Mesendoderm (in vitro differentiated cells): ENCODE measurements at regions not wholly inside any gene's neighbourhood (a gene's known extent, or its start where the extent isn't known, plus 50 kb on each side); places are given as distances from the start of the nearest gene placed in this dataset.
"Not testable (repeated sequence)": the region's sequence is repeated elsewhere in the genome, so short reads cannot be mapped to it uniquely, and the experiment has no call there.

ENCODE experiments used
- DNase-seq: peaks from one replicate; pipeline ENCODE4 v3.0.0; 2013
- H2AK5ac ChIP-seq: 2 replicates; pipeline ENCODE4 v1.6.1; 2013; ENCODE audit warnings: low read length, inconsistent platforms
- H2BK120ac ChIP-seq: 2 replicates; pipeline ENCODE4 v1.6.1; 2013; ENCODE audit warnings: low read depth, mild to moderate bottlenecking, low read length, moderate library complexity, mixed read lengths
- H2BK15ac ChIP-seq: replicated peaks from 2 replicates; pipeline ENCODE4 v1.6.1; 2013; ENCODE audit warnings: low read depth, mild to moderate bottlenecking, moderate library complexity
- H2BK5ac ChIP-seq: 2 replicates; pipeline ENCODE4 v1.6.1; 2013; ENCODE audit warnings: low read length, inconsistent platforms
- H3K18ac ChIP-seq: 2 replicates; pipeline ENCODE4 v1.6.1; 2013; ENCODE audit warnings: mild to moderate bottlenecking, low read length, mixed read lengths
- H3K23ac ChIP-seq: one replicate; pipeline ENCODE4 v1.6.1; 2013; ENCODE audit warnings: low read length
- H3K27ac ChIP-seq: 2 replicates; pipeline ENCODE4 v1.5.1; 2013; ENCODE audit warnings: low read depth, mild to moderate bottlenecking, inconsistent platforms, low read length, moderate library complexity
- H3K27me3 ChIP-seq: 2 replicates; pipeline ENCODE4 v1.6.1; 2013; ENCODE audit warnings: low read length, control low read depth, mild to moderate bottlenecking, inconsistent platforms; ENCODE audit not compliant: insufficient read depth, poor library complexity
- H3K36me3 ChIP-seq: 2 replicates; pipeline ENCODE4 v1.6.1; 2013; ENCODE audit warnings: low read length, inconsistent platforms; ENCODE audit not compliant: control insufficient read depth, insufficient read depth
- H3K4ac ChIP-seq: one replicate; pipeline ENCODE4 v1.6.1; 2013; ENCODE audit warnings: low read depth, mild to moderate bottlenecking, low read length, moderate library complexity
- H3K4me1 ChIP-seq: 2 replicates; pipeline ENCODE4 v1.6.1; 2013; ENCODE audit warnings: low read depth, low read length, inconsistent platforms; ENCODE audit not compliant: control insufficient read depth
- H3K4me2 ChIP-seq: 2 replicates; pipeline ENCODE4 v1.6.1; 2013; ENCODE audit warnings: low read length
- H3K4me3 ChIP-seq: 2 replicates; pipeline ENCODE4 v1.5.1; 2013; ENCODE audit warnings: mild to moderate bottlenecking, low read length
- H3K56ac ChIP-seq: one replicate; pipeline ENCODE4 v1.6.1; 2013; ENCODE audit warnings: low read length
- H3K79me1 ChIP-seq: 2 replicates; pipeline ENCODE4 v1.6.1; 2013; ENCODE audit warnings: low read length, inconsistent platforms
- H3K79me2 ChIP-seq: 2 replicates; pipeline ENCODE4 v1.6.1; 2013; ENCODE audit warnings: mild to moderate bottlenecking, low read length; ENCODE audit not compliant: control insufficient read depth, insufficient read depth
- H3K9ac ChIP-seq: 2 replicates; pipeline ENCODE4 v1.6.1; 2013; ENCODE audit warnings: low read length, inconsistent platforms
- H4K5ac ChIP-seq: one replicate; pipeline ENCODE4 v1.6.1; 2013; ENCODE audit warnings: low read length
- H4K8ac ChIP-seq: one replicate; pipeline ENCODE4 v1.6.1; 2013; ENCODE audit warnings: low read depth, mild to moderate bottlenecking, control low read depth, low read length, moderate library complexity
- WGBS: extraction: QIAGEN DNeasy Blood & Tissue Kit; methylation state at CpG from one replicate; pipeline ENCODE4 v1.1.7; 2013; ENCODE audit warnings: low lambda C conversion rate, missing lambda C conversion rate; ENCODE audit not compliant: insufficient coverage; ENCODE audit errors: extremely low coverage; 5-methylcytosine and 5-hydroxymethylcytosine counted together

GRCh38 chr3:185306286-185306685 lies 52.4 kb upstream of the EHHADH start:
- H2BK5ac ChIP-seq, H3K79me2 ChIP-seq, H3K79me1 ChIP-seq, H3K36me3 ChIP-seq, H3K4me3 ChIP-seq, H3K4me2 ChIP-seq, H3K27me3 ChIP-seq, H2BK120ac ChIP-seq, H4K5ac ChIP-seq, H3K4ac ChIP-seq, H2BK15ac ChIP-seq, H4K8ac ChIP-seq, H3K27ac ChIP-seq, H2AK5ac ChIP-seq, H3K4me1 ChIP-seq, H3K23ac ChIP-seq, DNase-seq, H3K56ac ChIP-seq, H3K18ac ChIP-seq, H3K9ac ChIP-seq: not testable (repeated sequence)

- H2BK5ac ChIP-seq: no peak overlapping the region
- H3K56ac ChIP-seq: no peak overlapping the region
- no peaks in the 10 kb centered on the region for H3K79me2 ChIP-seq
- H3K4me2 ChIP-seq: no peak overlapping the region
- H2BK15ac ChIP-seq: no peak overlapping the region
- no peak overlapping the region for H4K8ac ChIP-seq
- H3K27ac ChIP-seq: no peak overlapping the region
- H3K9ac ChIP-seq: no peak overlapping the region
- no peaks in the 10 kb centered on the region for H3K4me1 ChIP-seq
- no peaks in the 10 kb centered on the region for H3K79me1 ChIP-seq
- H2AK5ac ChIP-seq: no peak overlapping the region
- no peaks in the 10 kb centered on the region for H3K36me3 ChIP-seq
- H2BK120ac ChIP-seq: no peak overlapping the region
- DNase-seq: no peak
- H3K18ac ChIP-seq: no peak overlapping the region
- H3K4ac ChIP-seq: no peak overlapping the region
- H3K4me3 ChIP-seq: no peak overlapping the region
- no peak overlapping the region for H4K5ac ChIP-seq
- H3K27me3 ChIP-seq: no peaks in the 10 kb centered on the region
- no CpG with 5 or more reads among the region's 3 CpGs for WGBS
- no peak overlapping the region for H3K23ac ChIP-seq
These were observed 53.0 kb upstream of the EHHADH start for GRCh38 chr3:185306847-185307246.

GRCh38 chr3:185308126-185308754 lies 54.4 kb upstream of the EHHADH start:
- Histone ChIP-seq H3K4me2 (no peak overlapping the region), H2BK15ac (no peak overlapping the region), H4K8ac (no peak overlapping the region), H3K4me3 (no peak overlapping the region), H3K4ac (no peak overlapping the region), H2AK5ac (no peak overlapping the region), H3K4me1 (no peaks in the 10 kb centered on the region), H4K5ac (no peak overlapping the region), H3K9ac (no peak overlapping the region), H3K18ac (no peak overlapping the region), H3K79me1 (no peaks in the 10 kb centered on the region), H3K36me3 (no peaks in the 10 kb centered on the region), H3K56ac (no peak overlapping the region), H3K27me3 (no peaks in the 10 kb centered on the region), H3K79me2 (no peaks in the 10 kb centered on the region), H2BK5ac (no peak overlapping the region), H3K27ac (no peak overlapping the region), H2BK120ac (no peak overlapping the region), H3K23ac (no peak overlapping the region)
- WGBS: no CpG with 5 or more reads among the region's 2 CpGs
- peak; percentile 86 for DNase-seq

GRCh38 chr3:185309302-185309701 lies 53.6 kb upstream of the MAP3K13 start:
- Histone ChIP-seq H3K79me2 (no peaks in the 10 kb centered on the region), H3K4me2 (no peak overlapping the region), H4K8ac (no peak overlapping the region), H3K4me3 (no peak overlapping the region), H2BK5ac (no peak overlapping the region), H3K79me1 (no peaks in the 10 kb centered on the region), H3K27me3 (no peaks in the 10 kb centered on the region), H3K9ac (no peak overlapping the region), H3K23ac (no peak overlapping the region), H2BK15ac (no peak overlapping the region), H3K4ac (no peak overlapping the region), H3K18ac (no peak overlapping the region), H3K4me1 (no peaks in the 10 kb centered on the region), H2AK5ac (no peak overlapping the region), H3K36me3 (no peaks in the 10 kb centered on the region), H2BK120ac (no peak overlapping the region), H3K56ac (no peak overlapping the region), H4K5ac (no peak overlapping the region), H3K27ac (no peak overlapping the region)
- no peak for DNase-seq
- WGBS: no CpG with 5 or more reads among the region's 4 CpGs

GRCh38 chr3:185309795-185310194 lies 53.1 kb upstream of the MAP3K13 start:
- Histone ChIP-seq H3K23ac (no peak overlapping the region), H2AK5ac (no peak overlapping the region), H3K79me2 (no peaks in the 10 kb centered on the region), H3K56ac (no peak overlapping the region), H3K9ac (no peak overlapping the region), H3K79me1 (no peaks in the 10 kb centered on the region), H3K36me3 (no peaks in the 10 kb centered on the region), H4K8ac (no peak overlapping the region), H3K4me2 (no peak overlapping the region), H3K18ac (no peak overlapping the region), H2BK120ac (no peak overlapping the region), H3K4me3 (no peak overlapping the region), H2BK15ac (no peak overlapping the region), H2BK5ac (no peak overlapping the region), H3K27ac (no peak overlapping the region), H4K5ac (no peak overlapping the region), H3K27me3 (no peaks in the 10 kb centered on the region), H3K4me1 (no peaks in the 10 kb centered on the region), H3K4ac (no peak overlapping the region)
- no peak for DNase-seq
- no CpG with 5 or more reads among the region's 3 CpGs for WGBS

- Histone ChIP-seq H3K4me3 (no peak overlapping the region), H3K36me3 (no peaks in the 10 kb centered on the region), H3K9ac (no peak overlapping the region), H3K27me3 (no peaks in the 10 kb centered on the region), H2BK15ac (no peak overlapping the region), H4K5ac (no peak overlapping the region), H3K79me1 (no peaks in the 10 kb centered on the region), H4K8ac (no peak overlapping the region), H3K4ac (no peak overlapping the region), H3K18ac (no peak overlapping the region), H2AK5ac (no peak overlapping the region), H3K27ac (no peak overlapping the region), H3K23ac (no peak overlapping the region), H3K56ac (no peak overlapping the region), H3K4me1 (no peaks in the 10 kb centered on the region), H3K4me2 (no peak overlapping the region), H2BK120ac (no peak overlapping the region), H3K79me2 (no peaks in the 10 kb centered on the region), H2BK5ac (no peak overlapping the region)
- no CpG with 5 or more reads among the region's 3 CpGs for WGBS
- DNase-seq: no peak
These were observed 50.9 kb upstream of the MAP3K13 start for GRCh38 chr3:185311991-185312390.
